Lung (tissue), 11 donors: ENCODE measurements at regions not wholly inside any gene's neighbourhood (a gene's known extent, or its start where the extent isn't known, plus 50 kb on each side); places are given as distances from the start of the nearest gene placed in this dataset.

Source experiments
- ATAC-seq: fragments of 200-7000 bp; cut with Tn5 transposase; one replicate; pipeline ENCODE4 v1.9.1; 2020; ENCODE audit warnings: moderate number of reproducible peaks; ENCODE audit not compliant: insufficient read depth, low FRiP score
- DNase-seq, 3 donors: peaks; one replicate each; pipeline ENCODE4 v3.0.0-alpha.2; 2013 to 2017
- H3K27ac ChIP-seq, 2 donors: one replicate each; pipeline ENCODE4 v1.5.1; 2013; ENCODE audit warnings: mild to moderate bottlenecking in 2 of 2, moderate library complexity in 2 of 2, control low read depth in 1 of 2, inconsistent platforms in 1 of 2, low read depth in 1 of 2, low read length in 1 of 2
- H3K27me3 ChIP-seq, 3 donors: one replicate each; pipeline ENCODE4 v1.5.1; 2013; ENCODE audit warnings: low read length in 2 of 3; ENCODE audit not compliant: control insufficient read depth in 3 of 3, insufficient read depth in 3 of 3
- H3K36me3 ChIP-seq, 4 donors: one replicate each; pipeline ENCODE4 v1.5.1; 2013; ENCODE audit warnings: low read length in 4 of 4, mild to moderate bottlenecking in 1 of 4, moderate library complexity in 1 of 4; ENCODE audit not compliant: control insufficient read depth in 4 of 4, insufficient read depth in 4 of 4
- H3K4me1 ChIP-seq, 5 donors: one replicate each; pipeline ENCODE4 v1.5.1; 2013; ENCODE audit warnings: low read length in 5 of 5, mild to moderate bottlenecking in 2 of 5, moderate library complexity in 1 of 5; ENCODE audit not compliant: control insufficient read depth in 5 of 5, insufficient read depth in 5 of 5
- H3K4me3 ChIP-seq: one replicate; pipeline ENCODE4 v1.5.1; 2013; ENCODE audit warnings: mild to moderate bottlenecking, control low read depth, moderate library complexity
- H3K9ac ChIP-seq, 2 donors: one replicate each; pipeline ENCODE4 v1.5.1; 2013; ENCODE audit warnings: low read length in 2 of 2, control low read depth in 1 of 2; ENCODE audit not compliant: insufficient read depth in 1 of 2
- H3K9me3 ChIP-seq, 4 donors: one replicate each; pipeline ENCODE4 v1.5.1; 2013; ENCODE audit warnings: low read length in 3 of 4, mild to moderate bottlenecking in 1 of 4, moderate library complexity in 1 of 4; ENCODE audit not compliant: control insufficient read depth in 4 of 4, insufficient read depth in 3 of 4
- WGBS, 2 donors: extraction: QIAGEN DNeasy Blood & Tissue Kit; methylation state at CpG; one replicate each; pipeline ENCODE4 v1.1.7; 2013; 5-methylcytosine and 5-hydroxymethylcytosine counted together
- TF ChIP-seq, protein P1 (sequence below): IDR thresholded peaks from 2 replicates; pipeline ENCODE4 v1.5.1; 2012; ENCODE audit warnings: mild to moderate bottlenecking; ENCODE audit errors: control extremely low read depth, extremely low read depth
- donor health status: control.
- donor health status: control.
- donor health status: Bipolar disorder and iron deficiency.
- donor health status: healthy.
- donor health status: DM: yes; HTN: yes; CAD: no.

DNA sequence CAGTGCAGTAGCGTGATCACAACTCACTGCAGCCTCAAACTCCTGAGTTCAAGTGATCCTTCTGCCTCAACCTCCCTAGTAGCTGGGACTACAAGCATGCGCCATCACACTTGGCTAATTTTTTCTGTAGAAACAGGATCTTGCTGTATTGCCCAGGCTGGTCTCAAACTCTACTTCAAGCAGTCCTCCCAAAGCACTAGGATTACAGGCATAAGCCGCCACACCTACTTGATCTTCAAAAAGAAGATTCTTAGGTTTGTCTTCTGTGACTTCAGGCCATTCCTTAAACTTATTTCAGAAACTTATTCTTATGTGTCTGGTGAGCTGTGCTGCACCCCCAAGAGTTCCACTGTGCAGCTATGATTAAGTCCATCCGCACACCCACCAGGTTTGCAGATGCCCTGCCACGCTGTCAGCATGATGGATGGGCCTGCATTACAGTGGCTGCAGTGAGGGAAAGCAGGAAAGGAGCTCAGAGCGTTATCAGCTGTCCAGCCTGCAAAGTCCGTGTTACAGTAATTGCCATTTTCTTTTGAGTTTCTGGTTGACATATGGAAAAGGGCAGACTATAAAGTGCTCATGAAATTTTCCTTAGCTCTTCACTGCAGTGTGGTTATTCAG lies 146.6 kb downstream of the AASDH start:
- WGBS, 2 donors = 76 to 89% methylated on average over 7 of the region's 7 CpGs

DNA sequence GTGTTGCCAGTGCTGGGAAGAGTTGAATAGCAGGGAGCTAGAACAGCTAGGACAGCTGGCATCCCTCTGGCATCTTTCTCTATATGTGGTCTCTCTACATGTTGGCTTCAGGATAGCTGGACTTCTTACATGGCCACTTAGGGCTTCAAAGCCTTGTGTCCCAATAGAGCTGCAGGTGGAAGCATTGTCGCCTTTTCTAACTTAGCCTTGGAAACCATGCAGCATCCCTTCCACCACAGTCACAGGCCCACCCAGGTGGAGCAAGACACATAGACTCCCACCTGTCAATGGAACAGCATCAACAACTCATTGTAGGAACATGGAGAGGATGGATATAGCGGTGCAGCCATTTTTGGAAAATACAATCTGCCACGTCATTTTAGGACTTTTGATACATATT lies 149.0 kb downstream of the AASDH start:
- Histone ChIP-seq H3K36me3 (no peaks in the 10 kb centered on the region), H3K27me3 (no peaks in the 10 kb centered on the region), H3K4me1 (no peaks in the 10 kb centered on the region), H3K4me3 (no peak overlapping the region), H3K9me3 (no peaks in the 10 kb centered on the region), H3K9ac (no peak overlapping the region), H3K27ac (no peak overlapping the region)
- 93 to 96% methylated on average over 3 of the region's 3 CpGs for WGBS, 2 donors
- ATAC-seq (no peak), DNase-seq (no peak)
- TF ChIP-seq, protein P1, sequence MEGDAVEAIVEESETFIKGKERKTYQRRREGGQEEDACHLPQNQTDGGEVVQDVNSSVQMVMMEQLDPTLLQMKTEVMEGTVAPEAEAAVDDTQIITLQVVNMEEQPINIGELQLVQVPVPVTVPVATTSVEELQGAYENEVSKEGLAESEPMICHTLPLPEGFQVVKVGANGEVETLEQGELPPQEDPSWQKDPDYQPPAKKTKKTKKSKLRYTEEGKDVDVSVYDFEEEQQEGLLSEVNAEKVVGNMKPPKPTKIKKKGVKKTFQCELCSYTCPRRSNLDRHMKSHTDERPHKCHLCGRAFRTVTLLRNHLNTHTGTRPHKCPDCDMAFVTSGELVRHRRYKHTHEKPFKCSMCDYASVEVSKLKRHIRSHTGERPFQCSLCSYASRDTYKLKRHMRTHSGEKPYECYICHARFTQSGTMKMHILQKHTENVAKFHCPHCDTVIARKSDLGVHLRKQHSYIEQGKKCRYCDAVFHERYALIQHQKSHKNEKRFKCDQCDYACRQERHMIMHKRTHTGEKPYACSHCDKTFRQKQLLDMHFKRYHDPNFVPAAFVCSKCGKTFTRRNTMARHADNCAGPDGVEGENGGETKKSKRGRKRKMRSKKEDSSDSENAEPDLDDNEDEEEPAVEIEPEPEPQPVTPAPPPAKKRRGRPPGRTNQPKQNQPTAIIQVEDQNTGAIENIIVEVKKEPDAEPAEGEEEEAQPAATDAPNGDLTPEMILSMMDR = no peak

More for the DNA sequence above, 146.6 kb downstream of the AASDH start:
- DNase-seq (no peak), ATAC-seq (no peak)
- Histone ChIP-seq H3K4me1 (no peaks in the 10 kb centered on the region), H3K9ac (no peak overlapping the region), H3K36me3 (no peaks in the 10 kb centered on the region), H3K9me3 (no peaks in the 10 kb centered on the region), H3K27me3 (no peaks in the 10 kb centered on the region), H3K4me3 (no peak overlapping the region), H3K27ac (no peak overlapping the region)
- TF ChIP-seq, protein P1 = no peak

DNA sequence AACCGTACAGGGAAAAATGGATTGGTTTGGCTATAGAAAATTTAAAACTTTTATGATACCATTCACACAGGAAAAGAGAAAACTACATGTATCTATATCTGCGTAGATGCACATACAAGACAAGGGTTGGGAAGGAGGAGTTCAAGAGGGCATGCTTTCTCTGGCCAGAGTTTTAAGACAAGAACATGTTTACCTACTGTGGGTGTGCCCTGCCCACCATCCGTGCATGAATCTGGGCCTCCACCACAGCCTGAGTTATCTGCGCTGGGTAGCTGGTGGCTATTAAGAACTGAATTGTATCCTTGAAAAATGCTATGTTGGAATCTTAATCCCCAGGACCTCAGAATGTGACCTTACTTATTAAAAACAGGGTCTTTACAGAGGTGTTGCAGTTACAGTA lies 151.6 kb downstream of the AASDH start:
- TF ChIP-seq, protein P1 = no peak
- ATAC-seq = no peak
- Histone ChIP-seq H3K27ac (no peak overlapping the region), H3K36me3 (no peaks in the 10 kb centered on the region), H3K9ac (no peak overlapping the region), H3K27me3 (no peaks in the 10 kb centered on the region), H3K4me1 (no peaks in the 10 kb centered on the region), H3K4me3 (no peak overlapping the region), H3K9me3 (peaks cover 0 to 4% (median 0%) of the 10 kb centered on the region in 4 donors)
- DNase-seq = no peak
- WGBS, 2 donors = 95 to 97% methylated on average over 4 of the region's 4 CpGs

DNA sequence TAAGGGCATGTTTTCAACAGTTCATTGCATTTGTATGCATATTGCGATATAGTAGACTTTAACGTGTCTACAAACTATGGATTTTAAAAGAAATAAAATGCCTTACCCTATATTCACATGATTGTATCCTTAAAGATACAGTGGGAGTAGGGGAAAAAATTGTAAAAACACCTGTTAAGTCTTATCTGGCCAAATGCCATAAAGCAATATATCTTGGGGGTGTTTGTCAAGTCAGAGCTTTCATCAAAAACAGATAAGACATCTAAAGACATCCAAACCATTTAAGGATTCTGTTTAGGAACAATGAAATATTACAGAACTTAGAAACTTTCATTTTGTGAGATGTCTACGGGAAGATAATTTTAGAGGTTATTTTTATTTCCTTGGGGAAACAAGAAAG lies 152.3 kb downstream of the AASDH start:
- Histone ChIP-seq H3K9me3 (peaks cover 0 to 4% (median 0%) of the 10 kb centered on the region in 4 donors), H3K27ac (no peak overlapping the region), H3K9ac (no peak overlapping the region), H3K36me3 (no peaks in the 10 kb centered on the region), H3K4me3 (no peak overlapping the region), H3K27me3 (no peaks in the 10 kb centered on the region), H3K4me1 (no peaks in the 10 kb centered on the region)
- TF ChIP-seq, protein P1 = no peak
- ATAC-seq = no peak
- no peak for DNase-seq
- WGBS, 2 donors = 89 to 97% methylated on average over 3 of the region's 3 CpGs
